ENCODE measurements at regions not wholly inside any gene's neighbourhood (a gene's known extent, or its start where the extent isn't known, plus 50 kb on each side); places are given as distances from the start of the nearest gene placed in this dataset.

GRCh38 chr7:85306115-85306514 lies 119.3 kb upstream of the SEMA3D start:
- no peak for ATAC-seq (ENCODE audit: low read depth)
- Histone ChIP-seq H3K27me3 (replicated peaks in 1 of 4; ENCODE audit: control extremely low read depth in 1 of 4, control insufficient read depth in 3 of 4, insufficient read depth in 4 of 4, low read length in 3 of 4) (no peaks in the 10 kb centered on the region), H3K36me3 (replicated peaks in 1 of 2; ENCODE audit: control extremely low read depth in 1 of 2, control insufficient read depth in 1 of 2, extremely low read depth in 1 of 2, insufficient read depth in 2 of 2, low read length in 1 of 2) (no peaks in the 10 kb centered on the region), H3K4me3 (ENCODE audit: control extremely low read depth in 1 of 5, extremely low read depth in 1 of 5, insufficient read depth in 1 of 5, low read depth in 2 of 5, low read length in 4 of 5) (no peak overlapping the region), H3K4me2 (replicated peaks; ENCODE audit: low read depth, low read length, poor library complexity, severe bottlenecking) (no peak overlapping the region), H3K27ac (ENCODE audit: low read length in 2 of 2) (no peak overlapping the region), H3K9ac (ENCODE audit: low read length) (no peak overlapping the region), H3K79me2 (ENCODE audit: control insufficient read depth, insufficient read depth, low read length) (no peaks in the 10 kb centered on the region), H3K9me3 (ENCODE audit: control extremely low read depth in 1 of 3, control insufficient read depth in 2 of 3, insufficient read depth in 1 of 3, low read length in 2 of 3) (no peaks in the 10 kb centered on the region), H4K20me1 (ENCODE audit: control insufficient read depth, insufficient read depth, low read length, poor library complexity, severe bottlenecking) (no peaks in the 10 kb centered on the region), H3K4me1 (ENCODE audit: control insufficient read depth in 2 of 2, insufficient read depth in 2 of 2, low read length in 2 of 2) (no peaks in the 10 kb centered on the region), H2AFZ (ENCODE audit: insufficient read depth, low read depth, low read length, poor library complexity, severe bottlenecking) (no peak overlapping the region)
- CTCF ChIA-PET = no interaction called here
- H3K4me3 Mint-ChIP-seq = no peak overlapping the region
- no peaks in the 10 kb centered on the region for H3K4me1 Mint-ChIP-seq
- WGBS (ENCODE audit: insufficient coverage) = no CpG with 5 or more reads among the region's 2 CpGs
- no peak for DNase-seq
- no peaks in the 10 kb centered on the region for H3K27me3 Mint-ChIP-seq
- POLR2A ChIA-PET = no interaction called here
- H3K9me3 Mint-ChIP-seq (ENCODE audit: insufficient read depth) = no peaks in the 10 kb centered on the region
- no peak overlapping the region for H3K27ac Mint-ChIP-seq
- TF ChIP-seq CTCF (IDR thresholded peaks at IDR 0.05) (no peak), EZH2 (IDR thresholded peaks at IDR 0.05; ENCODE audit: borderline replicate concordance, insufficient read depth, low read depth, low read length, poor library complexity, severe bottlenecking) (no peak)
- intact Hi-C loops (cut with micrococcal nuclease) = no loop called here

GRCh38 chr7:85294176-85294575 lies 107.3 kb upstream of the SEMA3D start:
- peak overlapping the region; percentile 93 for H3K27ac Mint-ChIP-seq
- H3K9ac ChIP-seq (ENCODE audit: low read length) = peak overlapping the region; percentile 13
- peaks cover 38 to 55% of the 10 kb centered on the region in 2 donors for H3K4me1 ChIP-seq (ENCODE audit: control insufficient read depth in 2 of 2, insufficient read depth in 2 of 2, low read length in 2 of 2)
- no peaks in the 10 kb centered on the region for H3K27me3 ChIP-seq (replicated peaks in 1 of 4; ENCODE audit: control extremely low read depth in 1 of 4, control insufficient read depth in 3 of 4, insufficient read depth in 4 of 4, low read length in 3 of 4)
- intact Hi-C loops (cut with micrococcal nuclease) = loop anchor here (10.0 kb wide), 1 partner anchor 109 kb away; the partner anchor contains the start of gene SEMA3D
- ChIA-PET POLR2A (no interaction called here), CTCF (no interaction called here)
- no peaks in the 10 kb centered on the region for H4K20me1 ChIP-seq (ENCODE audit: control insufficient read depth, insufficient read depth, low read length, poor library complexity, severe bottlenecking)
- no peak overlapping the region for H3K4me3 ChIP-seq (ENCODE audit: control extremely low read depth in 1 of 5, extremely low read depth in 1 of 5, insufficient read depth in 1 of 5, low read depth in 2 of 5, low read length in 4 of 5)
- ATAC-seq (ENCODE audit: low read depth) = no peak
- H3K27ac ChIP-seq (ENCODE audit: low read length in 2 of 2) = peak overlapping the region; percentile 52 to 72
- H3K27me3 Mint-ChIP-seq = no peaks in the 10 kb centered on the region
- peak overlapping the region; percentile 54 for H3K4me2 ChIP-seq (replicated peaks; ENCODE audit: low read depth, low read length, poor library complexity, severe bottlenecking)
- H3K79me2 ChIP-seq (ENCODE audit: control insufficient read depth, insufficient read depth, low read length) = no peaks in the 10 kb centered on the region
- peak overlapping the region; percentile 44 for H2AFZ ChIP-seq (ENCODE audit: insufficient read depth, low read depth, low read length, poor library complexity, severe bottlenecking)
- TF ChIP-seq EZH2 (IDR thresholded peaks at IDR 0.05; ENCODE audit: borderline replicate concordance, insufficient read depth, low read depth, low read length, poor library complexity, severe bottlenecking) (no peak), CTCF (IDR thresholded peaks at IDR 0.05) (no peak)
- WGBS (ENCODE audit: insufficient coverage) = no CpG with 5 or more reads among the region's 3 CpGs
- H3K4me3 Mint-ChIP-seq = peak overlapping the region; percentile 78
- H3K9me3 ChIP-seq (ENCODE audit: control extremely low read depth in 1 of 3, control insufficient read depth in 2 of 3, insufficient read depth in 1 of 3, low read length in 2 of 3) = no peaks in the 10 kb centered on the region
- H3K9me3 Mint-ChIP-seq (ENCODE audit: insufficient read depth) = no peaks in the 10 kb centered on the region
- H3K36me3 ChIP-seq (replicated peaks in 1 of 2; ENCODE audit: control extremely low read depth in 1 of 2, control insufficient read depth in 1 of 2, extremely low read depth in 1 of 2, insufficient read depth in 2 of 2, low read length in 1 of 2) = no peaks in the 10 kb centered on the region
- no peak for DNase-seq
- peaks cover 51% of the 10 kb centered on the region for H3K4me1 Mint-ChIP-seq
